K562 (cell line): ENCODE measurements at regions not wholly inside any gene's neighbourhood (a gene's known extent, or its start where the extent isn't known, plus 50 kb on each side); places are given as distances from the start of the nearest gene placed in this dataset.

Experiments
- ATAC-seq: fragments of 200-7000 bp; cut with Tn5 transposase; 3 replicates; pipeline ENCODE4 v1.9.1; 2020; ENCODE audit warnings: moderate library complexity
- BruUV-seq: library from RNA; stranded (reverse); fragments of 400-500 nt; replicated peaks from 2 replicates; lab custom pipeline; 2021; lab: Mats Ljungman, UMichigan
- CTCF ChIA-PET: fragments of 300-600 bp; formaldehyde crosslinking; extraction: SDS; loops from one replicate; lab custom pipeline; 2021; ENCODE audit warnings: low intra/inter-chr PET ratio; lab: Yijun Ruan, JAX
- POLR2A ChIA-PET: fragments of 300-600, 350-650 bp; sonication (Branson Sonifier 250); formaldehyde crosslinking; extraction: SDS; loops from one replicate; lab custom pipeline; 2021; ENCODE audit warnings: antibody characterized with exemption, inconsistent platforms; lab: Yijun Ruan, JAX
- DNase-seq, 4 experiments: peaks; one replicate each; pipeline versions ENCODE4 v3.0.0 to v3.0.0-alpha.2; 2011 to 2018; ENCODE audit warnings: low spot score in 3 of 4, mixed read lengths in 3 of 4; ENCODE audit errors: extremely low read depth in 1 of 4
- FAIRE-seq: peaks from 2 replicates; lab custom pipeline; 2011; peaks lifted over from hg19 to GRCh38; lab: Jason Lieb, UNC
- H2AFZ ChIP-seq: 2 replicates; pipeline ENCODE4 v1.6.0; 2011; ENCODE audit warnings: low read depth, low read length, control low read depth, inconsistent platforms
- H3K27ac ChIP-seq: fragments of 200-600 bp; 3 replicates; pipeline ENCODE4 v1.8.0; 2011; ENCODE audit warnings: low read depth, mild to moderate bottlenecking, control low read depth, inconsistent platforms, low read length, moderate library complexity, mixed read lengths; ENCODE audit errors: extremely low read depth
- H3K27me3 ChIP-seq, 2 experiments: fragments of 300-600 bp in 1 of 2; 2 replicates in 1 of 2; 3 replicates in 1 of 2; pipeline versions ENCODE4 v1.6.0 to v1.8.0; 2011; ENCODE audit warnings: inconsistent platforms in 2 of 2, low read length in 2 of 2, mild to moderate bottlenecking in 1 of 2, mixed read lengths in 1 of 2, moderate library complexity in 1 of 2; ENCODE audit not compliant: control insufficient read depth in 2 of 2, insufficient read depth in 2 of 2
- H3K36me3 ChIP-seq: fragments of 300-600 bp; 3 replicates; pipeline ENCODE4 v1.8.0; 2011; ENCODE audit warnings: mild to moderate bottlenecking, low read length, inconsistent platforms; ENCODE audit not compliant: control insufficient read depth, insufficient read depth
- H3K4me1 ChIP-seq, 2 experiments: fragments of 200-600 bp in 1 of 2; replicated peaks in 1 of 2; 2 replicates in 1 of 2; 3 replicates in 1 of 2; pipeline versions ENCODE4 v1.5.1 to v1.8.0; 2011; ENCODE audit warnings: inconsistent platforms in 2 of 2, low read length in 2 of 2, mild to moderate bottlenecking in 1 of 2, mixed read lengths in 1 of 2, moderate library complexity in 1 of 2; ENCODE audit not compliant: control insufficient read depth in 2 of 2, insufficient read depth in 2 of 2
- H3K4me2 ChIP-seq: 2 replicates; pipeline ENCODE4 v1.6.1; 2011; ENCODE audit warnings: low read length, control low read depth, inconsistent platforms, mixed read lengths; ENCODE audit not compliant: insufficient read depth
- H3K4me3 ChIP-seq: fragments of 200-600 bp; sonication (generic), shearing (Covaris generic); 2 replicates; pipeline ENCODE4 v1.5.1; 2016; ENCODE audit warnings: control low read depth, inconsistent platforms
- H3K79me2 ChIP-seq: fragments of 200-600 bp; 3 replicates; pipeline ENCODE4 v1.8.0; 2011; ENCODE audit warnings: low read length, inconsistent platforms; ENCODE audit not compliant: control insufficient read depth, insufficient read depth
- H3K9ac ChIP-seq, 2 experiments: 2 replicates each; pipeline versions ENCODE4 v1.6.0 to v1.6.1; 2011; ENCODE audit warnings: low read depth in 2 of 2, low read length in 2 of 2, control low read depth in 1 of 2, inconsistent platforms in 1 of 2, mild to moderate bottlenecking in 1 of 2, mixed read lengths in 1 of 2; ENCODE audit not compliant: insufficient read depth in 1 of 2
- H3K9me1 ChIP-seq: one replicate; pipeline ENCODE4 v1.6.0; 2011; ENCODE audit warnings: inconsistent platforms, mild to moderate bottlenecking, low read length, moderate library complexity; ENCODE audit not compliant: control insufficient read depth, insufficient read depth
- H3K9me3 ChIP-seq: replicated peaks from 2 replicates; pipeline ENCODE4 v1.5.1; 2011; ENCODE audit warnings: low read depth, low read length, inconsistent platforms; ENCODE audit not compliant: control insufficient read depth, insufficient read depth
- H4K20me1 ChIP-seq: replicated peaks from 2 replicates; pipeline ENCODE4 v1.6.1; 2011; ENCODE audit warnings: low read length, inconsistent platforms, mixed read lengths; ENCODE audit not compliant: control insufficient read depth, insufficient read depth
- CTBP1 ChIP-seq: fragments of 450-650 bp; IDR thresholded peaks from 2 replicates; pipeline ENCODE4 v1.6.1; 2016; ENCODE audit warnings: borderline replicate concordance
- FOS ChIP-seq: IDR thresholded peaks from 3 replicates; pipeline ENCODE4 v1.6.1; 2011; ENCODE audit not compliant: insufficient read length; ENCODE audit errors: extremely low read depth
- FOSL1 ChIP-seq: fragments of 200-800 bp; sonication (Bioruptor generic); conservative IDR thresholded peaks from 2 replicates; pipeline ENCODE4 v1.6.1; 2016; ENCODE audit warnings: missing genetic modification characterization, missing compliant biosample characterization
- FOXJ3 ChIP-seq: sonication (generic); formaldehyde crosslinking; IDR thresholded peaks from 2 replicates; pipeline ENCODE4 v1.4.0; 2020; ENCODE audit warnings: mild to moderate bottlenecking, missing genetic modification reagents
- HMG20A ChIP-seq: fragments of 450-650 bp; formaldehyde crosslinking; conservative IDR thresholded peaks from 2 replicates; pipeline ENCODE4 v1.4.0; 2020; ENCODE audit warnings: mild to moderate bottlenecking, mixed read lengths
- KDM4B ChIP-seq, 2 experiments: fragments of 450-650 bp in 1 of 2; sonication (generic) in 1 of 2; IDR thresholded peaks; 2 replicates each; pipeline ENCODE4 v1.6.1; 2016 to 2017; ENCODE audit warnings: borderline replicate concordance in 2 of 2, antibody characterized with exemption in 1 of 2, low read depth in 1 of 2, mild to moderate bottlenecking in 1 of 2
- LEF1 ChIP-seq: fragments of 450-650 bp; IDR thresholded peaks from 2 replicates; pipeline ENCODE4 v1.6.1; 2016; ENCODE audit warnings: mild to moderate bottlenecking
- MCM3 ChIP-seq: fragments of 450-650 bp; IDR thresholded peaks from 2 replicates; pipeline ENCODE4 v1.6.1; 2016
- OTX1 ChIP-seq: fragments of 450-650 bp; formaldehyde crosslinking; IDR thresholded peaks from 2 replicates; pipeline ENCODE4 v1.4.0; 2022; ENCODE audit warnings: mild to moderate bottlenecking
- RBM15 ChIP-seq: fragments of 200-400 bp; formaldehyde crosslinking; IDR thresholded peaks from 2 replicates; pipeline ENCODE4 v1.6.1; 2018; ENCODE audit warnings: mild to moderate bottlenecking, low read length, moderate library complexity; ENCODE audit not compliant: insufficient read depth
- SLC30A9 ChIP-seq: fragments of 250-450 bp; sonication (Bioruptor Pico); IDR thresholded peaks from 2 replicates; pipeline ENCODE4 v1.8.0; 2022; ENCODE audit warnings: mild to moderate bottlenecking, moderate library complexity
- WGBS: fragments of 100-300 bp; shearing (Covaris generic); methylation state at CpG from one replicate; pipeline ENCODE4 v1.1.6; 2016; ENCODE audit warnings: low coverage, mixed read lengths; ENCODE audit not compliant: insufficient coverage; ENCODE audit errors: missing lambda C conversion rate; 5-methylcytosine and 5-hydroxymethylcytosine counted together
- in situ Hi-C: fragments of 300-500 bp; cut with MboI; formaldehyde crosslinking; loops from 4 replicates; pipeline ENCODE4 v1.15.0; 2018; ENCODE audit warnings: inconsistent platforms, mixed read lengths
- intact Hi-C: fragments of 100-400 bp; cut with micrococcal nuclease; formaldehyde crosslinking; loops from 2 replicates; pipeline ENCODE4 v1.14.2; 2022
- TF ChIP-seq, protein P1 (sequence below): fragments of 450-650 bp; formaldehyde crosslinking; IDR thresholded peaks from 2 replicates; pipeline ENCODE4 v1.4.0; 2020; ENCODE audit warnings: mild to moderate bottlenecking, moderate library complexity
- TF ChIP-seq, protein P2 (sequence below): fragments of 150-350 bp; IDR thresholded peaks from 2 replicates; pipeline ENCODE4 v1.6.1; 2014; ENCODE audit warnings: low read depth, mild to moderate bottlenecking, low read length, borderline replicate concordance
- TF ChIP-seq, protein P3 (sequence below): sonication (generic); formaldehyde crosslinking; IDR thresholded peaks from 2 replicates; pipeline ENCODE4 v1.9.0; 2022; ENCODE audit warnings: mild to moderate bottlenecking, missing genetic modification reagents
- TF ChIP-seq, protein P4 (sequence below): sonication (generic); formaldehyde crosslinking; IDR thresholded peaks from 2 replicates; pipeline ENCODE4 v1.8.1; 2023; ENCODE audit warnings: mild to moderate bottlenecking, missing genetic modification reagents

DNA sequence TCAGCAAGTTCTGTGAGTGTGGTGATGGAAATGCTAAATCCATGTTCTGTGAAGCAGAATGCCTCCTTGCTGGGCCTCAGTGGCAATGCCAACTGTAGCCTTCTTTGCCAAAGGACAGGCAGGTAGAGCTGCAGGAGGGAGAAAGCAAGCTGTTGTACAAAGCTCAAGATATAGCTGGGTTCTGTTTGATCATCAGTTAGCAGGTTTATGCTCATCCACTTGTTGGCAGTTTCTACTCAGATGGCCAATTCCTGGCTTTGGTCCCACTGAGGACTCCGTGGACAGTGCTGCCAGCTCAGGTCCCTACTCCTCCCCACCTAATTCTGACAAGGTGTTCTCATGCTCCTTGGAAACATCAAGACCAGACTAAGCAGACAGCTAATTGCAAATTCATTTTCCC lies 65.1 kb downstream of the PRSS23 start:
- ATAC-seq = no peak
- no peaks in the 10 kb centered on the region for H3K9me1 ChIP-seq
- H2AFZ ChIP-seq = no peak overlapping the region
- TF ChIP-seq OTX1 (CRISPR knock-in tag) = no peak
- TF ChIP-seq SLC30A9 (CRISPR knock-in tag) = no peak
- TF ChIP-seq, protein P1, sequence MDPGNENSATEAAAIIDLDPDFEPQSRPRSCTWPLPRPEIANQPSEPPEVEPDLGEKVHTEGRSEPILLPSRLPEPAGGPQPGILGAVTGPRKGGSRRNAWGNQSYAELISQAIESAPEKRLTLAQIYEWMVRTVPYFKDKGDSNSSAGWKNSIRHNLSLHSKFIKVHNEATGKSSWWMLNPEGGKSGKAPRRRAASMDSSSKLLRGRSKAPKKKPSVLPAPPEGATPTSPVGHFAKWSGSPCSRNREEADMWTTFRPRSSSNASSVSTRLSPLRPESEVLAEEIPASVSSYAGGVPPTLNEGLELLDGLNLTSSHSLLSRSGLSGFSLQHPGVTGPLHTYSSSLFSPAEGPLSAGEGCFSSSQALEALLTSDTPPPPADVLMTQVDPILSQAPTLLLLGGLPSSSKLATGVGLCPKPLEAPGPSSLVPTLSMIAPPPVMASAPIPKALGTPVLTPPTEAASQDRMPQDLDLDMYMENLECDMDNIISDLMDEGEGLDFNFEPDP = no peak
- TF ChIP-seq FOXJ3 (CRISPR knock-in tag) = no peak
- TF ChIP-seq, protein P2, sequence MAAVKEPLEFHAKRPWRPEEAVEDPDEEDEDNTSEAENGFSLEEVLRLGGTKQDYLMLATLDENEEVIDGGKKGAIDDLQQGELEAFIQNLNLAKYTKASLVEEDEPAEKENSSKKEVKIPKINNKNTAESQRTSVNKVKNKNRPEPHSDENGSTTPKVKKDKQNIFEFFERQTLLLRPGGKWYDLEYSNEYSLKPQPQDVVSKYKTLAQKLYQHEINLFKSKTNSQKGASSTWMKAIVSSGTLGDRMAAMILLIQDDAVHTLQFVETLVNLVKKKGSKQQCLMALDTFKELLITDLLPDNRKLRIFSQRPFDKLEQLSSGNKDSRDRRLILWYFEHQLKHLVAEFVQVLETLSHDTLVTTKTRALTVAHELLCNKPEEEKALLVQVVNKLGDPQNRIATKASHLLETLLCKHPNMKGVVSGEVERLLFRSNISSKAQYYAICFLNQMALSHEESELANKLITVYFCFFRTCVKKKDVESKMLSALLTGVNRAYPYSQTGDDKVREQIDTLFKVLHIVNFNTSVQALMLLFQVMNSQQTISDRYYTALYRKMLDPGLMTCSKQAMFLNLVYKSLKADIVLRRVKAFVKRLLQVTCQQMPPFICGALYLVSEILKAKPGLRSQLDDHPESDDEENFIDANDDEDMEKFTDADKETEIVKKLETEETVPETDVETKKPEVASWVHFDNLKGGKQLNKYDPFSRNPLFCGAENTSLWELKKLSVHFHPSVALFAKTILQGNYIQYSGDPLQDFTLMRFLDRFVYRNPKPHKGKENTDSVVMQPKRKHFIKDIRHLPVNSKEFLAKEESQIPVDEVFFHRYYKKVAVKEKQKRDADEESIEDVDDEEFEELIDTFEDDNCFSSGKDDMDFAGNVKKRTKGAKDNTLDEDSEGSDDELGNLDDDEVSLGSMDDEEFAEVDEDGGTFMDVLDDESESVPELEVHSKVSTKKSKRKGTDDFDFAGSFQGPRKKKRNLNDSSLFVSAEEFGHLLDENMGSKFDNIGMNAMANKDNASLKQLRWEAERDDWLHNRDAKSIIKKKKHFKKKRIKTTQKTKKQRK = no peak
- TF ChIP-seq, protein P3, sequence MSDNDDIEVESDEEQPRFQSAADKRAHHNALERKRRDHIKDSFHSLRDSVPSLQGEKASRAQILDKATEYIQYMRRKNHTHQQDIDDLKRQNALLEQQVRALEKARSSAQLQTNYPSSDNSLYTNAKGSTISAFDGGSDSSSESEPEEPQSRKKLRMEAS (CRISPR knock-in tag) = no peak
- no peak for TF ChIP-seq FOSL1 (tag)
- TF ChIP-seq RBM15 = no peak
- TF ChIP-seq, protein P4, sequence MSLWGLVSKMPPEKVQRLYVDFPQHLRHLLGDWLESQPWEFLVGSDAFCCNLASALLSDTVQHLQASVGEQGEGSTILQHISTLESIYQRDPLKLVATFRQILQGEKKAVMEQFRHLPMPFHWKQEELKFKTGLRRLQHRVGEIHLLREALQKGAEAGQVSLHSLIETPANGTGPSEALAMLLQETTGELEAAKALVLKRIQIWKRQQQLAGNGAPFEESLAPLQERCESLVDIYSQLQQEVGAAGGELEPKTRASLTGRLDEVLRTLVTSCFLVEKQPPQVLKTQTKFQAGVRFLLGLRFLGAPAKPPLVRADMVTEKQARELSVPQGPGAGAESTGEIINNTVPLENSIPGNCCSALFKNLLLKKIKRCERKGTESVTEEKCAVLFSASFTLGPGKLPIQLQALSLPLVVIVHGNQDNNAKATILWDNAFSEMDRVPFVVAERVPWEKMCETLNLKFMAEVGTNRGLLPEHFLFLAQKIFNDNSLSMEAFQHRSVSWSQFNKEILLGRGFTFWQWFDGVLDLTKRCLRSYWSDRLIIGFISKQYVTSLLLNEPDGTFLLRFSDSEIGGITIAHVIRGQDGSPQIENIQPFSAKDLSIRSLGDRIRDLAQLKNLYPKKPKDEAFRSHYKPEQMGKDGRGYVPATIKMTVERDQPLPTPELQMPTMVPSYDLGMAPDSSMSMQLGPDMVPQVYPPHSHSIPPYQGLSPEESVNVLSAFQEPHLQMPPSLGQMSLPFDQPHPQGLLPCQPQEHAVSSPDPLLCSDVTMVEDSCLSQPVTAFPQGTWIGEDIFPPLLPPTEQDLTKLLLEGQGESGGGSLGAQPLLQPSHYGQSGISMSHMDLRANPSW = no peak
- no peak for TF ChIP-seq MCM3
- no peak for TF ChIP-seq CTBP1
- no peak for TF ChIP-seq HMG20A (CRISPR knock-in tag)
- no peak for TF ChIP-seq FOS
- no peak for TF ChIP-seq KDM4B (IDR thresholded peaks at IDR 0.05; ENCODE audit: borderline replicate concordance in 2 of 2, low read depth in 1 of 2)
- no peak for TF ChIP-seq LEF1
- no peaks in the 10 kb centered on the region for H4K20me1 ChIP-seq
- no peak overlapping the region for H3K4me3 ChIP-seq
- in situ Hi-C loops (loop anchor here (5.0 to 10.0 kb wide), 3 partner anchors 57 to 559 kb away; no protein-coding TSS in a partner anchor), intact Hi-C loops (no loop called here)
- FAIRE-seq = no peak
- WGBS = 0% methylated on average over 1 of the region's 1 CpG
- H3K79me2 ChIP-seq = no peaks in the 10 kb centered on the region
- H3K9me3 ChIP-seq = no peaks in the 10 kb centered on the region
- ChIA-PET CTCF (no interaction called here), POLR2A (no interaction called here)
- H3K27me3 ChIP-seq = peaks cover 6 to 15% of the 10 kb centered on the region in 2 experiments
- H3K27ac ChIP-seq = no peak overlapping the region
- no peaks in the 10 kb centered on the region for H3K36me3 ChIP-seq
- no peak for DNase-seq
- no TSS peak for BruUV-seq
- no peak overlapping the region for H3K9ac ChIP-seq
- H3K4me2 ChIP-seq = no peak overlapping the region
- H3K4me1 ChIP-seq = no peaks in the 10 kb centered on the region
